DND-41 (cell line): ENCODE measurements at regions not wholly inside any gene's neighbourhood (a gene's known extent, or its start where the extent isn't known, plus 50 kb on each side); places are given as distances from the start of the nearest gene placed in this dataset.

ENCODE experiments used
- EZH2 ChIP-seq: IDR thresholded peaks from 3 replicates; pipeline ENCODE4 v1.6.1; 2012; ENCODE audit warnings: borderline replicate concordance, low read depth, mild to moderate bottlenecking, moderate library complexity, low read length, inconsistent platforms; ENCODE audit not compliant: severe bottlenecking
- TF ChIP-seq, protein P1 (sequence below): IDR thresholded peaks from 2 replicates; pipeline ENCODE4 v1.5.1; 2012; ENCODE audit warnings: borderline replicate concordance, low read length, moderate library complexity, mild to moderate bottlenecking; ENCODE audit not compliant: poor library complexity, severe bottlenecking; ENCODE audit errors: extremely low read depth

DNA sequence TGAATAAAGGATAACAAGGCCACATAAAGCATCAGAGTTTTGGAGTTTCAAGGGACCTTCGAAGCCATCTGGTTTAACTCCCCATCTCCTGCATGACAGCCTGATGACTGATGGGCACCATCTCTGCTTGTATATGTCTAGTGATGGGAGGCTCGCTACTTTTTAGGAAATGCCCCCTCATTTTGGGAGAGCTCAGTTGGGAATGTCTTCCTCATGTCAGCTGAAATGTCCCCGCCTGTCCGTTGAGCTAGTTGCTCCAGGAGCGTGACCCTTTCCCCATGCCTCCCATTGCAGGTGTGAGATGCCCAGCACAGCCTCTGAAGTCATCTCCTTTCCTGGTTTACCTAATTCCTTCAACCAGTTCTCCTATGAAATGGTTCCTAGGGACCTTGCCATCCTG, 69.6 kb upstream of the CAPRIN2 start:
- TF ChIP-seq, protein P1, sequence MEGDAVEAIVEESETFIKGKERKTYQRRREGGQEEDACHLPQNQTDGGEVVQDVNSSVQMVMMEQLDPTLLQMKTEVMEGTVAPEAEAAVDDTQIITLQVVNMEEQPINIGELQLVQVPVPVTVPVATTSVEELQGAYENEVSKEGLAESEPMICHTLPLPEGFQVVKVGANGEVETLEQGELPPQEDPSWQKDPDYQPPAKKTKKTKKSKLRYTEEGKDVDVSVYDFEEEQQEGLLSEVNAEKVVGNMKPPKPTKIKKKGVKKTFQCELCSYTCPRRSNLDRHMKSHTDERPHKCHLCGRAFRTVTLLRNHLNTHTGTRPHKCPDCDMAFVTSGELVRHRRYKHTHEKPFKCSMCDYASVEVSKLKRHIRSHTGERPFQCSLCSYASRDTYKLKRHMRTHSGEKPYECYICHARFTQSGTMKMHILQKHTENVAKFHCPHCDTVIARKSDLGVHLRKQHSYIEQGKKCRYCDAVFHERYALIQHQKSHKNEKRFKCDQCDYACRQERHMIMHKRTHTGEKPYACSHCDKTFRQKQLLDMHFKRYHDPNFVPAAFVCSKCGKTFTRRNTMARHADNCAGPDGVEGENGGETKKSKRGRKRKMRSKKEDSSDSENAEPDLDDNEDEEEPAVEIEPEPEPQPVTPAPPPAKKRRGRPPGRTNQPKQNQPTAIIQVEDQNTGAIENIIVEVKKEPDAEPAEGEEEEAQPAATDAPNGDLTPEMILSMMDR: no peak
- no peak for TF ChIP-seq EZH2
